HUES6 (cell line): ENCODE measurements at regions not wholly inside any gene's neighbourhood (a gene's known extent, or its start where the extent isn't known, plus 50 kb on each side); places are given as distances from the start of the nearest gene placed in this dataset.

Experiments
- H3K27ac ChIP-seq: 2 replicates; pipeline ENCODE4 v1.7.0; 2013; ENCODE audit warnings: low read depth, mild to moderate bottlenecking, low read length, inconsistent platforms
- H3K27me3 ChIP-seq: 2 replicates; pipeline ENCODE4 v1.6.1; 2013; ENCODE audit warnings: low read length; ENCODE audit not compliant: control insufficient read depth, insufficient read depth
- H3K36me3 ChIP-seq: 2 replicates; pipeline ENCODE4 v1.6.1; 2013; ENCODE audit warnings: low read length; ENCODE audit not compliant: control insufficient read depth, insufficient read depth
- H3K4me1 ChIP-seq: 2 replicates; pipeline ENCODE4 v1.6.1; 2013; ENCODE audit warnings: low read length; ENCODE audit not compliant: control insufficient read depth, insufficient read depth
- H3K4me3 ChIP-seq: 2 replicates; pipeline ENCODE4 v1.5.1; 2013; ENCODE audit warnings: low read depth, low read length
- H3K9ac ChIP-seq: one replicate; pipeline ENCODE4 v1.6.1; 2013; ENCODE audit warnings: mild to moderate bottlenecking, low read length
- H3K9me3 ChIP-seq: 2 replicates; pipeline ENCODE4 v1.6.1; 2013; ENCODE audit warnings: low read depth, low read length; ENCODE audit not compliant: control insufficient read depth, insufficient read depth

DNA sequence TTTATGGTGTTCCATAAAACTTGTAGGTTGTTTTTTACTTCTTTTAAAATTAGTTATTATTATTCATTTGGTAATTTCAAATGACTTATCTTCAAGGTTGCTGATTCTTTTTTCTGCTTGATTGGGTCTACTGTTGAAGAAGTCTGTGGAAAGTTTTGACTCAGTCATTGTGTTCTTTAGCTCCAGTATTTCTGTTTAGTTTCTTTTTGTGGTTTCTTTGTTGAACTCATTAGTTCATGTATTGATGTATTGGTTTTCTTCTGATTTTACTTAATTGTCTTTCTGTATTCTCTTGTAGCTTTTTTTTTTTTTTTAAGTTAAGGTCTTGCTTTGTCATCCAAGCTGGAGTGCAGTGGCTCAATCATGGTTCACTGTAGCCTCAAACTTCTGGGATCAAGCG is 345.4 kb upstream of the MEF2C start:
- Histone ChIP-seq H3K9me3 (no peaks in the 10 kb centered on the region), H3K36me3 (no peaks in the 10 kb centered on the region), H3K9ac (no peak overlapping the region), H3K27ac (no peak overlapping the region), H3K4me1 (no peaks in the 10 kb centered on the region), H3K4me3 (no peak overlapping the region), H3K27me3 (no peaks in the 10 kb centered on the region)

DNA sequence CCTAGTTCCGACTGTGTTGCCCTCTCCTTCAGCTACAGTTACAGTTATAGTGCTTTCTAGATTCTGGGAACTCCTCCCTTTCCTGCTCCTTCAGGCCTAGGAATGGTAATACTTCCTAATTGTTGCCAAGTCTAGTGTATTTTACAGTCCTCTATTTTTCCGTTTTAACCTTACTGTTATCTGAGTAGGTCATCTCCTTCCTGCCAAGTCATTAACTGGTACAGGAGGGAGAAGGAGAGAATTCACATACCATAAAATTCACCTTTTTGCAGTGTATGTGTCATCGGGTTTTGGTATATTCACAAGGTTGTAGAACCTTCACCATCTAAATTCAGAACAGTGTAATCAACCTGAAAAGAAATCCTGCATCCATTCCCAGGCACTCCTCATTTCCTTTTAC is 335.4 kb upstream of the MEF2C start:
- no peak overlapping the region for H3K9ac ChIP-seq
- H3K27ac ChIP-seq = no peak overlapping the region
- H3K9me3 ChIP-seq = no peaks in the 10 kb centered on the region
- no peaks in the 10 kb centered on the region for H3K4me1 ChIP-seq
- H3K36me3 ChIP-seq = no peaks in the 10 kb centered on the region
- H3K27me3 ChIP-seq = no peaks in the 10 kb centered on the region
- no peak overlapping the region for H3K4me3 ChIP-seq

DNA sequence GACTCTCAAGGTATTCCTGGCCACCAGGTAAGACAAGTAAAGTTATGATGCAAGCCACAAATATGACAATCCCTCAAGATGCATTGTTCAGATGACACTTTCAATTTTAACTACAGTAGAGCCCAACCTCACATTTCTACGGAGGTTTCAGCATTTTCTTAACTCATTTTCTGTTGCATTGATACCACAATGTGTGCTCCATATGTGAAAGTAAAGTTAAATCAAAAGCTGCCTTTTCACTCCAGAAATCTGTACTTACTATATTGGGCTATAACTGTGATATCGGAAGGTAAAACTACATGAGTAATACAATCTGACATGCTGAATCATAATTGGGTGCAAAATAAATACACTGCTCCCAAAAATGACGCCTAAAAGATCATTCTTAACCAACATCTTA is 333.6 kb upstream of the MEF2C start:
- H3K36me3 ChIP-seq = no peaks in the 10 kb centered on the region

GRCh38 chr5:89213573-89213972 is 330.6 kb upstream of the MEF2C start:
- Histone ChIP-seq H3K36me3 (no peaks in the 10 kb centered on the region), H3K4me3 (no peak overlapping the region), H3K27me3 (no peaks in the 10 kb centered on the region), H3K4me1 (no peaks in the 10 kb centered on the region), H3K9ac (no peak overlapping the region), H3K9me3 (no peaks in the 10 kb centered on the region), H3K27ac (no peak overlapping the region)

More for the DNA sequence above, 333.6 kb upstream of the MEF2C start:
- H3K4me3 ChIP-seq = no peak overlapping the region
- H3K27ac ChIP-seq = no peak overlapping the region
- no peaks in the 10 kb centered on the region for H3K4me1 ChIP-seq
- H3K27me3 ChIP-seq = no peaks in the 10 kb centered on the region
- H3K9me3 ChIP-seq = no peaks in the 10 kb centered on the region
- no peak overlapping the region for H3K9ac ChIP-seq

GRCh38 chr5:89211836-89212235 is 328.9 kb upstream of the MEF2C start:
- Histone ChIP-seq H3K9ac (no peak overlapping the region), H3K4me1 (no peaks in the 10 kb centered on the region), H3K9me3 (no peaks in the 10 kb centered on the region), H3K27ac (no peak overlapping the region), H3K4me3 (no peak overlapping the region), H3K27me3 (no peaks in the 10 kb centered on the region), H3K36me3 (no peaks in the 10 kb centered on the region)

DNA sequence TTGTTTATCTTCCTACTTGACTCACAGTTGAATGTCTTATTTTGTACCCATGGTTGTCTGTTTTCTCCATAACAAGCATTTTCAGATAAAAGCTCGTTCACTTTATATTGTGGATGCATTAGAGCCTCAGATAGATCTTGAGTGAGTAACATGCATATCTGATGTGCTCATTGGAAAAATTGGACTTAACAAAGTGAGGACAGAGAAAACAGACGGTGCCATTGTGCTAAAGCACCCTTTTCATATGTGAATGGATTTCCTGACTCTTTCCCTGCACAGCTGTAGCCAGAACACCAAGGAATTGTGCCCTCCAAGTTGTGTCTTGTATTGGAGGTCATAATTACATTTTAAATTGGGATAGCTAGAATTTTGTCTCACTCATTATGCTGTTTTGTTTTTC is 325.8 kb upstream of the MEF2C start:
- Histone ChIP-seq H3K36me3 (no peaks in the 10 kb centered on the region), H3K4me3 (no peak overlapping the region), H3K27ac (no peak overlapping the region), H3K9ac (no peak overlapping the region), H3K27me3 (no peaks in the 10 kb centered on the region), H3K4me1 (no peaks in the 10 kb centered on the region), H3K9me3 (no peaks in the 10 kb centered on the region)

DNA sequence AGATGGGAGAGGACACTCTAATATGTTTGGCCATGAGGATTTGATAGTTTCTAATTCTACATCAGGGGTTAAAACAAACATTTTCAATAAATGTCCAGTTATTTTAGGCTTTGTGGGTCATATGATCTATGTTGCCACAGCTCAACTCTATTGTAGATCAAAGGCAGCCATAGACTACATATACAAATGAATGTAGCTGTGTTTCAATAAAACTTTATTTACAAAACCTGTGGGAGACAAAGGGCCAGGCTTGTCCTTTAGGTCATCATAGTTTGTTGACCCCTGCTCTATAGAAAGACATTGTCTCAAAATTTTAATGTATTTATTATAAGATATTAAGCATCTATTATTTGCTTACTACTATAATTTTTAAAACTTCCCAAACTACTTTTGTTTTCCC is 325.4 kb upstream of the MEF2C start:
- H3K4me3 ChIP-seq = no peak overlapping the region
- no peaks in the 10 kb centered on the region for H3K9me3 ChIP-seq
- no peaks in the 10 kb centered on the region for H3K36me3 ChIP-seq
- no peak overlapping the region for H3K27ac ChIP-seq
- no peaks in the 10 kb centered on the region for H3K27me3 ChIP-seq
- H3K9ac ChIP-seq = no peak overlapping the region
- no peaks in the 10 kb centered on the region for H3K4me1 ChIP-seq

DNA sequence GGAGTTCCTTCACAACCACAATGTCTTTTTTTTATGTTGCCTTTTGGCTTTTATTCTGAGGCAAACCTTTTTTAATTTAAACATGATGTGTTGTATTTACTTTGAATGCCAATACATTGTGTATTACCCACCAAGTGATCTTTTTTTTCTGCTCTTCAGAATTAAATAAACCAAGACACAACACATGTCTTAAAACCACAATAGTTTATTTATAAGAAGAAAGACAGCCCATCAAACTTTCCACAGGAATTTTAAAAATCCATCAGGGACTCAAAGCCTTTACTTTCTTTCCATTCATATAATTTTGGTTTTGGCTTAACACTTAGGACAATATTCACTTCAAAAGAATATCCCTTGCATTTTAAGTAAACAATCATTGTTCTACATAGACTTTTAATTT is 321.8 kb upstream of the MEF2C start:
- Histone ChIP-seq H3K9me3 (0 out of 2 replicates have a peak, but pooled peaks cover 2% of the 10 kb centered on the region), H3K4me3 (no peak overlapping the region), H3K4me1 (no peaks in the 10 kb centered on the region), H3K36me3 (no peaks in the 10 kb centered on the region), H3K9ac (no peak overlapping the region), H3K27ac (no peak overlapping the region), H3K27me3 (no peaks in the 10 kb centered on the region)

DNA sequence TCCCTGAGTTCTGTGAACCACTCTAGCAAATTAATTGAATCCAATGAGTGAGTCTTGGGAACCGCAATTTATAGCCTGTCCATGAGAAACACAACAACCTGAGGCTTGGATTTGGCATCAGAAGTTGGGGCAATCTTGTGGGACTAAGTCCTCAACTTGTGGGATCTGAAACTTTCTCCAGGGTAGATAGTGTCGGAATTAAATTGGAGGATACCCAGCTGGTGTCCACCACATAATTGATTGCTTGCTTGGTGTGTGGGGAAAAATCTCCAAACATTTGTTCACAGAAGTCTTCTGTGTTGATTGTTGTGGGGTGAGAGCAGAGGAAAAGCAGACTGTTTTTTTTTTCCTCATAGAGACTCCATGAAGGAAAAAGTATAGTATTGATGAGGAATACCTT is 320.6 kb upstream of the MEF2C start:
- no peak overlapping the region for H3K27ac ChIP-seq
- no peak overlapping the region for H3K4me3 ChIP-seq
- no peaks in the 10 kb centered on the region for H3K27me3 ChIP-seq
- H3K9ac ChIP-seq = no peak overlapping the region
- no peaks in the 10 kb centered on the region for H3K4me1 ChIP-seq
- H3K36me3 ChIP-seq = no peaks in the 10 kb centered on the region
- peaks cover 8% of the 10 kb centered on the region; the same call in 1 of the 2 replicates for H3K9me3 ChIP-seq

DNA sequence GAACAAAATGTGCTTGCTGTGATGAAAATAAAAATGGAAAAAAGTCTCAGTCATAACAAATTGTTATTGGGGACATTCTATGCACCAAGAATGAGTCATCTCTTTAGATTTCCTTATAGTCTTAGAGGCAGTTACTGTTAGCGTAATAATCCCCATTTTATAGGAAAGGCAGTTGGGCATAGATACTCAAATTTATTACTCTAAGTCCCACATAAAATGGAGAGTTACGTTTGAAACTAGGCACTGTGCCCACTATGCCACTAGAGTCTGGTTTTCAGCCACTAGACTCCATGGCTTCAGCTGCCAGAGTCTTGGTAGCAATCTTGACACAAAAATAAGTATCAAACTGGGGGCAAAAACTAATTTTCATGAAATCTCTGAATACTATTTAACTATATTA is 317.9 kb upstream of the MEF2C start:
- H3K36me3 ChIP-seq = no peaks in the 10 kb centered on the region
- H3K9me3 ChIP-seq = peaks cover 8% of the 10 kb centered on the region; the same call in 1 of the 2 replicates
- H3K4me1 ChIP-seq = no peaks in the 10 kb centered on the region
- no peaks in the 10 kb centered on the region for H3K27me3 ChIP-seq
- no peak overlapping the region for H3K27ac ChIP-seq
- H3K4me3 ChIP-seq = no peak overlapping the region
- H3K9ac ChIP-seq = no peak overlapping the region

GRCh38 chr5:89199306-89199705 is 316.3 kb upstream of the MEF2C start:
- no peak overlapping the region for H3K4me3 ChIP-seq
- H3K9ac ChIP-seq = no peak overlapping the region
- no peaks in the 10 kb centered on the region for H3K27me3 ChIP-seq
- H3K36me3 ChIP-seq = no peaks in the 10 kb centered on the region
- peaks cover 8% of the 10 kb centered on the region; the same call in 1 of the 2 replicates for H3K9me3 ChIP-seq
- H3K4me1 ChIP-seq = no peaks in the 10 kb centered on the region
- no peak overlapping the region for H3K27ac ChIP-seq

DNA sequence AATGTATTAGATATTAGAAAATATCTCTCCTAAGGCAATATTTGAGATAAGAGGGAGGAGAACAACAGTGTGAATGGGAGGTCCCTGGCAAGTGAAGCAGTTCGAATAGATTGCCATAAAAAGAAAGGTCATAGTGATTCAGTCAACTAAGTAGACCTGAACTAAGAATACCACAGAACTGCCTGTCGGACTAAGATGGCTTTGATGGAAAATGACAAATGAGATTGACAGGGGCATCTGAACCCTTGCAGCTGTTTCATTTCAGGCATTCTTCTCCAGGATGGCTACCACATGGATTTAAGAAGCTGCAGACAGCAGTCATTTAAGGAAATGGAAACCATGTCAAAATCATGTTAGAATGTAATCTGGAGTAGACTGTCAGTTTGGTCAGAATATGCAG is 308.4 kb upstream of the MEF2C start:
- no peaks in the 10 kb centered on the region for H3K4me1 ChIP-seq
- no peak overlapping the region for H3K4me3 ChIP-seq
- no peaks in the 10 kb centered on the region for H3K9me3 ChIP-seq
- no peaks in the 10 kb centered on the region for H3K36me3 ChIP-seq
- no peak overlapping the region for H3K27ac ChIP-seq
- no peak overlapping the region for H3K9ac ChIP-seq
- H3K27me3 ChIP-seq = no peaks in the 10 kb centered on the region
